ENCODE measurements at regions not wholly inside any gene's neighbourhood (a gene's known extent, or its start where the extent isn't known, plus 50 kb on each side); places are given as distances from the start of the nearest gene placed in this dataset.

DNA sequence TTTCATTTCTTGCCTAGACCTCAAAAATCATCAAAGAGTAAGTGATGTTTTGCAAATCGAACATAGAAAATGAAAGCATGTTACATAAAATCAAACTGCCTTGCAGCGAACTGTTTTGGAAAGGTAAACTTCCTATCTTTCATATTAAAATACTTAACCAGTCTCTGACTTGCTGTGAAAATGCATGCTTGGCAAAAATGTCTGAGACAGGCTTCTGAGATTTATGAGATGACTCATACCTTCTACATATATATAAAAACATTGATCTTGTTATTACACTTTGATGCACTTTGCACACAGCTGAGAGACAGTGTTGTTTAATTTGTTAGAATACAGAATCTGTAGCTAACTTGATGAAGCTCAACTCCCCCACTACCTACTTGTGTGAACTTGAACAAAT lies 179.1 kb downstream of the KITLG start:
- no peak for DNase-seq (ENCODE audit: low spot score)
- intact Hi-C loops (cut with DNase I) = no loop called here

DNA sequence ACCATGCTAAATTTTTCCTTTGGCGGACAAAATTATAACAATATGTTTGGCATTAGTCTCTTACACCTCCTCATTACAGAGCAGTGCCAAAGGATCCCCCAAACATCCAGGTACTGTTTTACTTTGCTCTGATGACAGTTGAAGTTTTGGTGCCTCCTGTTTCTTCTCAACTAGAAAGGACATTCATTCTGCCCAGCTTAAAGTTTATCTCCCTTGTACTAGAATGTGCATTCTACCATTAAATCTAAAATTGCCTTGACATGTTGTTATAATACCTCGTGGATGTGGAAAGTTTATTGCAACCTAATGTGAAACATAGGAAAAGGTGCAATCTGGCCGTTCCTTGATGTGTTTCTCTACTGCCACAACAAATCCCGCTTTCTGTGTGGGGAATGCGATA lies 173.4 kb downstream of the KITLG start:
- DNase-seq (ENCODE audit: low spot score) = no peak
- intact Hi-C loops (cut with DNase I) = no loop called here

DNA sequence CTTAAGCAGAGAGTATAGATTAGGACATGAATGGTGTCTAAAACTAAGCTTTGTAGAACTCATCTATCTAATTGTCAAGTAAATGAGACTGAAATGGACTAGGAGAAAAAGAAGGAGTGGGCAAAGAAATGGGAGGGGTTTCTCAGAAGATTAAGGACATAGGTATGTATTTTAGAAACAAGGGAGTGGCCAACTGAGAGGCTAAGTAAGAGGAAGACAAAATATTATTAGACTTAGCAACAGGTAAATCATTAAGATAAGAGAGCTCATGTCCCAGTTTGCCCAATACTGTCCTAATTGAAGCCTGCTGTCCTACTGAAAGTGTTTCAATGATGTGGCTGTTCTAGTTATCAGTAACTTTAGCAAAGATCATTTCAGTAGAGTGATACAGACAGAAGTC lies 171.4 kb downstream of the KITLG start:
- DNase-seq (ENCODE audit: low spot score) = no peak
- intact Hi-C loops (cut with DNase I) = no loop called here

DNA sequence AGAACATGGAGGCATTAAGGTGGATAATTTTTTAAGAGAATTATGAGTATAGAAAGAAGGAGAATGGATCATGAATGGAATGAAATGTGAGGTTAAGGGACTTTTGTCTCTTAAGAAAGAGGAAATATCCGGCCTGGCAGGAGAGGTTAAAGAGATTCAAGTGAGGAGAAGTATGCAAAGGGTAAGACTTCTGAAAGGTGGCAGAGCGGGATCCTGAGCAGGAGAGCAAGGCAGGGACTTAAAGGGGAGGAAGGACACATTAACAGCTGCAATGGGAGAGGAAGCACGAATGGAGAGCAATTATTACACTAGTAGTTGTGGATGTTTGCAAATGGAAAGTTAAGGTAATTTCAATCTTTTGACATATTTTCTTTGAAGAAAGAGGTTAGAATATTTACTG lies 171.0 kb downstream of the KITLG start:
- no peak for DNase-seq (ENCODE audit: low spot score)
- intact Hi-C loops (cut with DNase I) = no loop called here

DNA sequence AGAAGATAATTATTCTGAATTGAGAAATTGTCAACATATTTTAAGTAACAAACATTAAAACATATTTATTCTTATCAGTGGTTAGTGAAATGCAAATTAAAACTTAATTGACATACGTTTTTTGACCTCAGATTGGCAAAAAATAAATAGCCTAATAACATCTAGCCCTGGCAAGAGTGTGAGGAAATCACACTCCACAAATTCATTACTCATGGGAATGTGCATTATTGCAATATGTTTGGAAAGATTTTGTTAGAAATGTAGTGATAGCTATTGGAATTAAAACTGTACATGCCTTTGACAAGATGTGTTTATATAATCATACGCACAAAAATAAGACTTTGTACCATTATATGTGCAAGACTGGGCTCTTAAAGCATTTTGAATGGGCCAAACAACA lies 168.6 kb downstream of the KITLG start:
- no peak for DNase-seq (ENCODE audit: low spot score)
- intact Hi-C loops (cut with DNase I) = no loop called here

DNA sequence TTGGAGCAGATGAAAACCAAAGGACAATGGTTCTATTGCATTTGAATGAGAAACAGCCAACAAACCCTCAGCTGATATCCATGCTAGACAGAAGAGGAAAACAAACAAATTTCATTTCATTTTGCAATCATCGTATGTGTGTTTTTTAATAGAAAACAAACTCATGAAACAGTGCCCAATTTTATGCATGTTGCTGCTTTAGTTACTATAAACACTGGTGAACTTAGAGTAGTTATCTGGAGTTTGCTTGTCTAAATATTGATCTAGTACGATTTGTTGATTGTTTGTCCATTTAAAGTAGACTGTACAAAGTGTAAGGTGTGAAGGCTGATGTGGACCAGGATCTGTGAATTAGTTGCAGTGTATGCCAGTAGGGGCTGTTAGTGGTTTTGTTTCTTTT lies 166.6 kb downstream of the KITLG start:
- DNase-seq (ENCODE audit: low spot score) = no peak
- intact Hi-C loops (cut with DNase I) = no loop called here

DNA sequence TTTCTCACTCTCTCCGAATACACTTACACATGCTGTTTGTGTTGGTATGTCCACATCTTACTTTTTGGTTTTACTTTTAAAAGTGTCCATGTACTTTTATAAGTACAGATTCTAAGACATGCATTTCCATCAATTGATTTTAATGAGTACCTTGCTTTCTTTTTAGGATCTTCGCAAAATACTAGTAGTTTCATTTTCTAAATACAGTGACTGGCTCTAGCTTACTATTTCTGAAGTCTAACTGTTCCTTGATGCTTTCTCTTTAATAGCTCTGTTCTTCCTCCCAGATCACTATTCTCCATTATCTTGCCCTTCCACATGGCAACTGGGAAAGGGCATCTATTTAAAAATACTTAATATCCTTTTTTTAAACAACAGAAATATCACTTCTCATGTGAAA lies 164.1 kb downstream of the KITLG start:
- no peak for DNase-seq (ENCODE audit: low spot score)
- intact Hi-C loops (cut with DNase I) = no loop called here

DNA sequence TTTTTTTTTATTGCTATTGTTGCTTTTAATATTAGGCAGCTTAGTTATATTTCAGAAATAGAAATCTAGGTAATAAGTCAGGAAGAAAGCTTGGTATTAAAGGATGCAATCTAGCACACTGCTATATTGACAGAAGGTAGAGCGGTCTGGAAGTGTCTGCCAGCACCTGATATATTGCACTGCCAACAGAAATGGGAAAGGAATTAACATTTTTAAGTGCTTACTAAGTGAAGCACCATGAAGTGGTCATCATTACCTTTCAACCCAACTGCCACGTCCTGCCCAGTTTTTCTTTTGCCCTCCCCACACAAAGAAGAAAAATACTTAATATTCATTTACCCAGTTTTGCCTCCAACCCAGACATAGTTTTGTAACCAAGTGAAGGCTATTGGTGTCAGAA lies 163.5 kb downstream of the KITLG start:
- no peak for DNase-seq (ENCODE audit: low spot score)
- intact Hi-C loops (cut with DNase I) = no loop called here

DNA sequence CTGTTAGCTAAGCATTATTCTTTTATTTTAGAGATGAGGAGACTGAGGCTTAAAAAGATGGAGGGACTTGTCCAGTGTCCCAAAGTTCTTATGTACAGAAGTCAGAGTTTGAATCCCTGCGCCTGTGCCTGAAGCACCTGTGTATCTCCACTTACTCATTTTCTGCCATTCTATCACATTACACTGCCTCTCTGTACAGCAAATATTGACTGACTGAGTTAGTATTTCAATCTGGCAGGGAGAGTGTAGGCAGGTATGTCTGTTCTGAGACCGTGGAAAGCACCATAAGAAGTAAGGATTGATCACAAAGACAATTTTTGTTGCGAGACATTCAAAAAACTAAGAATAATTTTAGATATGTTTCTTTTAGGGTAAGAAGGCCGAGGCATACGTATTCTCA lies 162.7 kb downstream of the KITLG start:
- DNase-seq (ENCODE audit: low spot score) = no peak
- intact Hi-C loops (cut with DNase I) = no loop called here

DNA sequence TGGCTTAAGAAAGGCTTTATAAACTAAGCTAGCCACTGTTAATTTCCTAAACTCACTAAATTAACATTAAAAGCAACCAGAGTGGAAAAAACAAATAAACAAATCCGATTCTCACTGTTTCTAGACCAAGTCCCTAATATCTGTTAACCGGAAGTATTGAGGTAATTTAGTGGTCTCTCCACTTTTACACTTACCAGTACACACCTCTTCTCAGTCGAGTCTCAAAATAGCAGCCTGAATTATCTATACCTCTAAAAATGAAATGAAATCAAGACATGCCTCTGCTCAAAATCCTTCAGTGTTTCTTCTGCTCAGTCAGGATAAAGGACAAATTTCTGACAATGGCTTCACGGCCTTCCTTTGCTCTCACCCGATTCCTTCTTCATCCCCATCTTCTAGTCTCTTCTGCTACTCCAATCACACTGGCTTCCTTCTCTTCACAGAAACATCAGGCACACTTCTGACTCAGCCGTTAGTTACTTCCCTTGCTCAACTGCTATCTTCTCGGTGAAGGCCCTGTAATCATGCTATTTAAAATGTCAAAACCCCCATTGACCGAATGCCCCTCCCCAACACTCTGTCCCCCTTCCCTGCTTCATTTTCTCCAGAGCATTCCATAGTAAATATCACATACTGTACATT lies 161.3 kb downstream of the KITLG start:
- DNase-seq (ENCODE audit: low spot score) = no peak
- intact Hi-C loops (cut with DNase I) = no loop called here

DNA sequence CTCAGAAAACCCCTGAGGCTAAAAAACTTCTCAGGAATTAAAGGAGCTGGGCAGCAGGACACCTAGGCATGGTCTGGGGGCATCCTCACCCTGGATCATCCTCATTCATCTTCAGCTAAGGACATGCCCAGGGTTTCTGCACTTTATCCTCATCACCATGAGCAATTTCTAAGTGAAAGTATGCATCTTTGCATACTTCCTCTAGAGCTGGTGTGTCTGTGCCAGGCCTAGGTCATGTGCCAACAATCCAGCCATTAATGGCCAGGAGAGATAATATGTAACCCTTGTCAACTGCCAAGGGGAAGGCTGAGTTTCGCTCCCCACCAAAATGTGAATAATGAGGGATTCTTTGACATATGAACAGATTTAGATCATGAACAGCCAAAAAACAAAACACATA lies 160.5 kb downstream of the KITLG start:
- DNase-seq (ENCODE audit: low spot score) = no peak
- intact Hi-C loops (cut with DNase I) = no loop called here

DNA sequence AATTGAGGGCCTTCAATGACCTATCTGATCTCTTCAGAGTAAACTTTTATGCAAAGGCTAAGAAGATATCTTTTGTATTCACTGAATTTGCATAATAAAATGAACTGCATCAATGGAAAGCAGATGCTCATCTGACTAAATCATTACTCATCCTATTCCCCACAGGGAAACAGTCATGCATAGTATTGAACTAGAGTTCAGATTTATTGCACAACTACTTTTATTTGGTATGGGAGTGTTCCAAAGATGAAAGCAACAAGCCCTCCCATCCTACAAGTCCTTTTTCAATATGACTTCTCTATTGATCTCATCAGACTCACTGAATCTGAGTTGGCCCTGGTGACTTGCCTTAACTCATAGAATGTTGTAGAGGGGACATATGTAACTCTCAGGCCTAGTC lies 159.8 kb downstream of the KITLG start:
- intact Hi-C loops (cut with DNase I) = no loop called here
- no peak for DNase-seq (ENCODE audit: low spot score)

DNA sequence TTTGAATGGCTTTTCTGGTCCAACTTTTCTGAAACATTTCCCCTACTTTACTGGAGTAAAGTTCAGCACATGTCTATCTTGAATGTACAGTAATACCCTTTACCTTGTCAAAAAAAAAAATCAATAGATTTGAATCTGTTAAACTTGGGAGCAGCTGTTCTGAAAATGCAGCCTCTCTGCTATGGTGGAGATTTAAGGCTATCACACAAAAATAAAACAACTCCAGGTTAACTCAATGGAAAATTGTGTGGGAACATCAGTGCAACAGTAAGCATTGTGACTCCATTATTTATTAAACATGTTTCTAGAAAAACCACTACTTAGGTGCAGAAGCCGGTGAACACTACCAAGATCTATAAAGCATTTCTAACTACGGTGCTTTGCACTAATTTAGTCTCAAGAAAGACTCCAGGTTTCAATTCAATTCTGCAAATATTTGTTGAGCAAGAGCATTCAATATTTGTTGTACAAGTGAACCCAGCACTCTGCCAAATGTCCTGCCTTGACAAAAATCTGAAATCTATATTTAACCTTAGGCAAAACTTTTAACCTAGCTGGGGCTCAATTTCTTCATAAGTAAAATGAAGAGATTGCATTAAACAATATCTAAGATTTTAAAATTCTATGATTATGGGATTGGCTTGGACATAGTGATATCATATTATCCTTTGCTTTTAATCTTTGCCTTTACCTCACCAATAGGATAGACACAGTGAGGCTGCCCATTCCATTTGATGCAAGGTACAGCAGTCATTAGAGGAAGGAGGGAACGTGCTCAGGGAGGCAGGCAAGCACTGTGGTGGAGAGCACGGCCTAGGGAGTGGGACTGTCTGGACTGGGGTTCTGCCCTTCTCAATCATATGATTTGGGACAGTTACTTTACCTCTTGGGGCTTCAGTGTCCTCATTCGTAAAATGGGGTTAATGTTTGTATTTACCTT lies 155.2 kb downstream of the KITLG start:
- no peak for DNase-seq (ENCODE audit: low spot score)
- intact Hi-C loops (cut with DNase I) = no loop called here

DNA sequence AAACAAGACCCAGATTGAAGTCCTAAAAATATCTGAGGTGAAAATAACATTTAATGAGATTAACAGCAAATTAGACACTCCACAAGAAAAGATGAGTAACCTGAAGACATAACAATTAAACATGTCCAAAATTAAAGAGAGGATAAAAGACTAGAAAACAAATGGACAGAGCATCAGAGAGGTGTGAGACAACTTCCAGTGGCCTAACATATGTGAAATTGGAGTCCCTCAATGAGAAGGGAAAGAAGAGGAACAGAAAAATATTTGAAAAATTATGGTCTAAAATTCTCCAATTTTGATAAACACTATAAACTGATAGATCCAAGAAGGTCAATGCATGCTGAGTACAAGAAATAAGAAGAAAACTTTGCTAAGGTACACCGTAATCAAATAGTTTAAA lies 151.9 kb downstream of the KITLG start:
- DNase-seq (ENCODE audit: low spot score) = no peak
- intact Hi-C loops (cut with DNase I) = no loop called here

DNA sequence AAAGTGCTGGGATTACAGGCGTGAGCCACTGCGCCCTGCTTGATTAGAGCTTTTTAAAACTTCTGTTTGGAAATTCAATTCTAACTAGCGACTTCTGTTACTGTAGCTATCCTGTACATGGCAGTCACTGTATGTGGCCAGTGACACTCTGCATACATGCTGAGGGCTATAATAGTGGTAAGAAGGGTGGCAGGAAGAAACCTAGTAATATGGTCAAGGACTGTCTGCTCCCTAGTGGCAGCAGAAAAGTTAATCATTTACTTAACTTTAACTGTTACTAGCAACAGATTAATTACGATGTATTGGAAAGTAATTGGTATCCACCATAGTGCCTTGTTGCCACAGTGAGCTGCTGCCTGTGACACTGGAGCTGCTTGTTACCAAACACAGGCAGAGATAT lies 149.0 kb downstream of the KITLG start:
- DNase-seq (ENCODE audit: low spot score) = no peak
- intact Hi-C loops (cut with DNase I) = no loop called here

DNA sequence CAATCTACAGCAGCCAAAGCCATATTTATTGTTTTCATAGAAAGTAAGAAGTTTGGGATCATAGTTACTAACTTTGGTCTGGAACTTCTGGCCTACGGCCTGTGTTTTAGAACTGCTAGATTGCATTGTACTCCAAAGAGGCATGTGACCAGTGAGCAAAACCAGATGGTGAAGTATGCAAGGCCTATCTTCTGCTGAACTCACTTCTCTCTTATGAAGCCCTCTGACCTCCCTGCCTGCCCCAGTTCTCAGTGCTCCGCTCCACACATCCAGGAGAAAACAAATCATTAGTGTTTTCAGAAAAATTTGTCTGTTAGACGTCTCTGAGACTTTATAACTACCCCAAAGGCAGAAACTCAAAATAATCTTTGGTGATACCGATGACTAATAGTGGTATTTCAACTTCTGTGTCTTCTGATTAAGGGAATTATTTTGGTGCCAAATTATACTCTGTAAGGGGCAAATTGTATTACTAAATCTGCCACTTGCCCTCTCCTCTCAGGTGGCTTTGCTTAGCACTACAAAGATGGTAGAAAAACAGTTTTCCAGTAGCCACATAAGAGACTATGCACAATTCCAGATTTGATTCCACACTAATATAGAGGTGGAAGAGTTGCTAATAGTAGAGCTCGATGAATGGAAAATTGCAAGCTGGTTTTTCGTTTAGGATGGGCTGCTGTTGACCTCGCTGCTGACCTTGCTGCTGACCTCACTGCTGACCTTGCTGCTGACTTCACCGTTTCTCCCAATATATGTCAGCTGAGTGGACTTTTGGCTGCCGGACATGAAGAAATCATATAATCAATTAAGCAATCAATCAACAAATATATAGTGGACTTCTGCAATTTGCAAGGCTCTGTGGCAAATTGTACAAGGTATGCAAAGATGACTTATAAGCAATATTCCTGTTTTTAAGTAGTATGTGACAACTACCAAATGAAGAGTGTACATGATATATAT lies 147.5 kb downstream of the KITLG start:
- DNase-seq (ENCODE audit: low spot score) = no peak
- intact Hi-C loops (cut with DNase I) = no loop called here

DNA sequence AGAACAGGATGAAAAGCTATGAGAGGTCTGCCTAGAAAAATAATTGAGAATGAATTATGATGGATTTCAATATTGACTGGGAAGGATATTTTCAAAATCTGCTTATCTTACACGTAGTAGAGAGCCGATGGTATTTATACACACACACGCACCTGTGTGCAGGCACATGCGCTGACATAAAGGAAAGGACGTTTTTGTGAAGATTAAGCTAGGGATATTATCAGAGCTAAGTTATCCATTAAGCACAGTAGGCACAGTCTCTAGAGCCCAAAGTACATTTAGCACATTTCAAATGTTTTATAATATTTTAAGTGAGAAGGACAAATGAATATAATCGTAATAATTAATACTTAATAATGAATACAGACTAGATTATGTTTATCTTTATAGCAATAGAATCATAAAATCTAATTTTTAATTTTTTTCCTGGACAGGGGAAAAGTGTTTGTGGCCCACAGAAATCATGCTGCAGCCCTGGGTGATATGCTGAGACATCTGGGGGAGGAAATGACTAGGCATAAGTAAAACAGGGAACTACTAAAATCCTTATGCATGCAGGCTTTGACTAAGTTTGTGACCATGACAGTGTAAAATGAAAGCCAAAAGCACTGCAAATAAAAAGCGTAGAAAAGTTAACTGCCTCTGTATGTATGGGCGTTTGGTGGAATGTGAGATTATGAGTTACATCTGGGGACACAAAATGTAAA lies 146.1 kb downstream of the KITLG start:
- no peak for DNase-seq (ENCODE audit: low spot score)
- intact Hi-C loops (cut with DNase I) = no loop called here

DNA sequence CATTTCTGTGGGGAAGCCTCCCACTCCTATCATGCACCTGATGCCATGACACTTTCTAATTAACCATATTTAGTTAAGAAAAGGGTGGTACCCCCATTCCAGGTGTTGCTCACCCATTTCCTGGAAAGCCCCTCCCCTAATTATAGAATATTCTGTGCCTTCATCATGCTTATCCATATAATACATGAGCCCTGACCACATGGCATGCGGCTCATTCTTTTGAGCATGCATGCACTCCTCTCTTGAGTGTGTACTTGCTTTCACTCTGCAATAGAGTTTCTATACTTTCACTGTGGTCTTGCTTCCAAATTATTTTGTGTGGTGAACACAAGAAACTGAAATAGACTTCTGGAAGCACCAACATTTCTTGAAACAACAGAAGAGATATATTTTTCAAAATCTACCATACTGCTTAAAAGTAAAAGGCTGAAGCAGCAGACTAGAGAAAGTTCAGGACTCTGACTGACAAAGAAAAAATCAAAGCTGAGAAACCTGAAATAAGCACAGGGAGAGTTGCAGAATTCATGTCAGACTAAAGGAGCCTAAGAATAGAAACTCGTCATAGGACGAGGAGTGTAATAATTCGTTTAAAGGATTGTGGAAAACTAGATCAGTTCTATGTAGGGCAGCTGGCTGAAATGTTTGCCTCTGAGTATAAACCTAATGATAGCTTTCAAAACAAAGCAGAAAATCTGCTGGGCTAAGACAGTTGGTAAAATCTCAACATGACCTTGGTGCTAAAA lies 144.8 kb downstream of the KITLG start:
- intact Hi-C loops (cut with DNase I) = no loop called here
- no peak for DNase-seq (ENCODE audit: low spot score)

DNA sequence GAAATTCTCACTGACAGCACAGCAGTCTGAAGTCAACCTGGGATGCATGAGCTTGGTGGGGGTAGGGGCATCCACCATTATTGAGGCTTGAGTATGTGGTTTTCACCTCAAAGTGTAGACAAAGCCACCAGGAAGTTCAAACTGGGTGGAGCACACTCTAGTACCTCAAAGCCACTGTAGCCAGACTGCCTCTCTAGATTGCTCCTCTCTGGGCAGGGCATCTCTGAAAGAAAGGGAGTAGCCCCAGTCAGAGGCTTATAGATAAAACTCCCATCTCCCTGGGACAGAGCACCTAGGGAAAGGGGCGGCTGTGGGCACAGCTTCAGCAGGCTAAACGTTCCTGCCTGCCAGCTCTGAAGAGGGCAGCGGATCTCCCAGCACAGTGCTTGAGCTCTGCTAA lies 143.0 kb downstream of the KITLG start:
- DNase-seq (ENCODE audit: low spot score) = no peak
- intact Hi-C loops (cut with DNase I) = no loop called here
